GM12878 (cell line): ENCODE measurements at regions not wholly inside any gene's neighbourhood (a gene's known extent, or its start where the extent isn't known, plus 50 kb on each side); places are given as distances from the start of the nearest gene placed in this dataset.

Experiments
- ATAC-seq: fragments of 200-7000 bp; cut with Tn5 transposase; 3 replicates; pipeline ENCODE4 v1.9.1; 2020; ENCODE audit warnings: mild to moderate bottlenecking, moderate library complexity
- BruUV-seq: library from RNA; stranded (reverse); fragments of 400-500 nt; replicated peaks from 2 replicates; lab custom pipeline; 2021; lab: Mats Ljungman, UMichigan
- CTCF ChIA-PET: fragments of 300-600 bp; sonication (Branson Sonifier 250); formaldehyde crosslinking; extraction: SDS; loops from one replicate; lab custom pipeline; 2021; ENCODE audit warnings: inconsistent platforms; lab: Yijun Ruan, JAX
- POLR2A ChIA-PET: fragments of 350-600 bp; formaldehyde crosslinking; extraction: SDS; loops from one replicate; lab custom pipeline; 2021; ENCODE audit warnings: inconsistent platforms; lab: Charles Lee
- RAD21 ChIA-PET: fragments of 300-600 bp; sonication (Branson Sonifier 250); formaldehyde crosslinking; loops from one replicate; lab custom pipeline; 2023; ENCODE audit warnings: antibody characterized with exemption; ENCODE audit not compliant: unreplicated experiment; lab: Charles Lee
- SMC1A ChIA-PET: fragments of 300-600 bp; sonication (Branson Sonifier 250); formaldehyde crosslinking; loops from one replicate; lab custom pipeline; 2023; ENCODE audit not compliant: unreplicated experiment, uncharacterized antibody; lab: Charles Lee
- DNase-seq: peaks from one replicate; pipeline ENCODE4 v3.0.0-alpha.2; 2011; ENCODE audit warnings: low read depth, low spot score
- FAIRE-seq: peaks from 3 replicates; lab custom pipeline; 2011; peaks lifted over from hg19 to GRCh38; lab: Jason Lieb, UNC
- H2AFZ ChIP-seq: 2 replicates; pipeline ENCODE4 v1.6.0; 2011; ENCODE audit warnings: low read depth, low read length, control low read depth; ENCODE audit not compliant: control insufficient read depth
- H3K27ac ChIP-seq: 2 replicates; pipeline ENCODE4 v1.5.1; 2011; ENCODE audit warnings: control low read depth; ENCODE audit not compliant: control insufficient read depth, insufficient read depth
- H3K27me3 ChIP-seq, 2 experiments: replicated peaks in 1 of 2; 2 replicates each; pipeline versions ENCODE4 v1.6.0 to v1.6.1; 2011; ENCODE audit warnings: low read length in 1 of 2; ENCODE audit not compliant: control insufficient read depth in 2 of 2, insufficient read depth in 2 of 2
- H3K36me3 ChIP-seq, 2 experiments: 2 replicates each; pipeline ENCODE4 v1.5.1; 2011; ENCODE audit warnings: low read length in 1 of 2; ENCODE audit not compliant: control insufficient read depth in 2 of 2, insufficient read depth in 2 of 2
- H3K4me1 ChIP-seq: 2 replicates; pipeline ENCODE4 v1.6.1; 2011; ENCODE audit warnings: mild to moderate bottlenecking, low read length, moderate library complexity, mixed read lengths; ENCODE audit not compliant: control insufficient read depth, insufficient read depth
- H3K4me2 ChIP-seq: 2 replicates; pipeline ENCODE4 v1.6.0; 2011; ENCODE audit warnings: control low read depth; ENCODE audit not compliant: control insufficient read depth, insufficient read depth
- H3K4me3 ChIP-seq: fragments of 200-600 bp; sonication (generic); 2 replicates; pipeline ENCODE4 v1.5.1; 2016
- H3K79me2 ChIP-seq: 2 replicates; pipeline ENCODE4 v1.6.0; 2011; ENCODE audit warnings: low read length; ENCODE audit not compliant: control insufficient read depth, insufficient read depth
- H3K9ac ChIP-seq: 2 replicates; pipeline ENCODE4 v1.8.0; 2011; ENCODE audit warnings: low read length, control low read depth, mixed read lengths; ENCODE audit not compliant: control insufficient read depth, insufficient read depth
- H3K9me3 ChIP-seq: replicated peaks from 3 replicates; pipeline ENCODE4 v1.5.1; 2011; ENCODE audit warnings: mild to moderate bottlenecking, low read length; ENCODE audit not compliant: control insufficient read depth, insufficient read depth
- H4K20me1 ChIP-seq: 2 replicates; pipeline ENCODE4 v1.6.0; 2011; ENCODE audit not compliant: control insufficient read depth, insufficient read depth
- BCL11A ChIP-seq: IDR thresholded peaks from 2 replicates; pipeline ENCODE4 v1.6.1; 2011; ENCODE audit warnings: low read depth, low read length
- BHLHE40 ChIP-seq, 2 experiments: fragments of 450-650 bp in 1 of 2; IDR thresholded peaks; 2 replicates each; pipeline ENCODE4 v1.6.1; 2011 to 2017; ENCODE audit warnings: low read depth in 2 of 2, borderline replicate concordance in 1 of 2, improper control_type of control experiment in 1 of 2, low read length in 1 of 2, mild to moderate bottlenecking in 1 of 2
- CHD4 ChIP-seq: fragments of 200-600 bp; sonication (generic); IDR thresholded peaks from 2 replicates; pipeline ENCODE4 v1.6.1; 2016; ENCODE audit warnings: mild to moderate bottlenecking
- ETV6 ChIP-seq, 2 experiments: fragments of 450-650 bp in 1 of 2; IDR thresholded peaks in 1 of 2; conservative IDR thresholded peaks in 1 of 2; 2 replicates each; pipeline ENCODE4 v1.6.1; 2014; ENCODE audit warnings: antibody characterized with exemption in 1 of 2, borderline replicate concordance in 1 of 2, low read depth in 1 of 2, mild to moderate bottlenecking in 1 of 2, moderate library complexity in 1 of 2
- EZH2 ChIP-seq: IDR thresholded peaks from 2 replicates; pipeline ENCODE4 v1.6.1; 2012; ENCODE audit warnings: low read depth, mild to moderate bottlenecking, control low read depth, inconsistent platforms, low read length, borderline replicate concordance; ENCODE audit not compliant: control insufficient read depth
- FOS ChIP-seq: IDR thresholded peaks from 3 replicates; pipeline ENCODE4 v1.6.1; 2011; ENCODE audit warnings: borderline replicate concordance; ENCODE audit not compliant: insufficient read length; ENCODE audit errors: extremely low read depth
- JUNB ChIP-seq: IDR thresholded peaks from 2 replicates; pipeline ENCODE4 v1.6.1; 2016; ENCODE audit warnings: antibody characterized with exemption, mild to moderate bottlenecking
- PAX5 ChIP-seq: IDR thresholded peaks from 2 replicates; pipeline ENCODE4 v1.6.1; 2011; ENCODE audit warnings: low read depth, low read length, borderline replicate concordance
- SMC3 ChIP-seq: IDR thresholded peaks from 2 replicates; pipeline ENCODE4 v1.6.1; 2011; ENCODE audit warnings: low read length, improper control_type of control experiment, borderline replicate concordance
- SUPT20H ChIP-seq: IDR thresholded peaks from 2 replicates; pipeline ENCODE4 v1.6.1; 2011; ENCODE audit warnings: low read depth, mild to moderate bottlenecking, low read length, moderate library complexity, borderline replicate concordance; ENCODE audit not compliant: control insufficient read depth
- SUZ12 ChIP-seq: fragments of 200-600 bp; sonication (generic); IDR thresholded peaks from one replicate; pipeline ENCODE4 v1.6.1; 2018; ENCODE audit warnings: antibody characterized with exemption, mild to moderate bottlenecking; ENCODE audit not compliant: unreplicated experiment
- ZNF622 ChIP-seq: fragments of 450-650 bp; IDR thresholded peaks from 2 replicates; pipeline ENCODE4 v1.6.1; 2017; ENCODE audit warnings: mild to moderate bottlenecking, inconsistent platforms
- WGBS: methylation state at CpG from one replicate; pipeline ENCODE4 v1.1.6; 2016; ENCODE audit warnings: low lambda C conversion rate; ENCODE audit not compliant: insufficient replicate concordance, insufficient coverage; ENCODE audit errors: missing lambda C conversion rate; 5-methylcytosine and 5-hydroxymethylcytosine counted together
- in situ Hi-C: fragments of 300-500 bp; cut with MboI; formaldehyde crosslinking; loops from 9 replicates; pipeline ENCODE4 v1.14.3; 2018; ENCODE audit warnings: mixed read lengths
- intact Hi-C: fragments of 100-400 bp; cut with micrococcal nuclease; formaldehyde crosslinking; loops from one replicate; pipeline ENCODE4 v1.14.2; 2022; ENCODE audit not compliant: unreplicated experiment
- TF ChIP-seq, protein P1 (sequence below): fragments of 150-350 bp; IDR thresholded peaks from 2 replicates; pipeline ENCODE4 v1.6.1; 2014; ENCODE audit warnings: mild to moderate bottlenecking, low read depth, low read length

- WGBS: 45% methylated on average over 2 of the region's 2 CpGs
- FAIRE-seq (no peak), ATAC-seq (no peak), DNase-seq (no peak)
- no peak overlapping the region for H2AFZ ChIP-seq
- ChIA-PET CTCF (no interaction called here), SMC1A (interaction anchor here (1.5 kb wide), 1 partner anchor 11 kb away, joined by 5 read pairs; no protein-coding TSS in a partner anchor), POLR2A (interaction anchor here (0.7 kb wide), 1 partner anchor 106 kb away, joined by 3 read pairs; no protein-coding TSS in a partner anchor), RAD21 (interaction anchor here (1.0 kb wide), 1 partner anchor 13 kb away, joined by 3 read pairs; no protein-coding TSS in a partner anchor)
- in situ Hi-C loops (no loop called here), intact Hi-C loops (no loop called here)
- H4K20me1 ChIP-seq: no peaks in the 10 kb centered on the region
- no peaks in the 10 kb centered on the region for H3K79me2 ChIP-seq
- no peak overlapping the region for H3K4me2 ChIP-seq
- no peaks in the 10 kb centered on the region for H3K27me3 ChIP-seq
- H3K9me3 ChIP-seq: no peaks in the 10 kb centered on the region
- H3K27ac ChIP-seq: no peak overlapping the region
- H3K36me3 ChIP-seq: no peaks in the 10 kb centered on the region
- no peak overlapping the region for H3K4me3 ChIP-seq
- BruUV-seq: no TSS peak
- no peak overlapping the region for H3K9ac ChIP-seq
- no peaks in the 10 kb centered on the region for H3K4me1 ChIP-seq
- TF ChIP-seq SUZ12 (no peak), CHD4 (no peak), ETV6 (conservative IDR thresholded peaks at IDR 0.05 in 1 of 2, IDR thresholded peaks at IDR 0.05 in 1 of 2; ENCODE audit: borderline replicate concordance in 1 of 2, low read depth in 1 of 2) (no peak), FOS (no peak)
- TF ChIP-seq, all 136 proteins: peak for 0
Measured at GRCh38 chr4:115376866-115377265, 263.4 kb upstream of the NDST4 start.

GRCh38 chr4:115374621-115375020, 261.2 kb upstream of the NDST4 start:
- WGBS: 44% methylated on average over 4 of the region's 4 CpGs
- BruUV-seq: no TSS peak

More at GRCh38 chr4:115374621-115375020, 261.2 kb upstream of the NDST4 start:
- ChIA-PET SMC1A (no interaction called here), CTCF (no interaction called here), POLR2A (no interaction called here), RAD21 (no interaction called here)
- DNase-seq: no peak
- Histone ChIP-seq H3K79me2 (no peaks in the 10 kb centered on the region), H3K27me3 (no peaks in the 10 kb centered on the region), H3K9me3 (no peaks in the 10 kb centered on the region), H3K4me3 (no peak overlapping the region), H3K27ac (no peak overlapping the region), H3K9ac (no peak overlapping the region), H4K20me1 (no peaks in the 10 kb centered on the region), H2AFZ (no peak overlapping the region), H3K4me1 (no peaks in the 10 kb centered on the region), H3K4me2 (no peak overlapping the region), H3K36me3 (no peaks in the 10 kb centered on the region)
- TF ChIP-seq JUNB (no peak), SUPT20H (no peak), PAX5 (no peak), SUZ12 (no peak), SMC3 (no peak), BCL11A (no peak), BHLHE40 (IDR thresholded peaks at IDR 0.05; ENCODE audit: borderline replicate concordance in 1 of 2, low read depth in 2 of 2, low read length in 1 of 2) (no peak), ZNF622 (no peak), EZH2 (no peak)
- TF ChIP-seq, protein P1, sequence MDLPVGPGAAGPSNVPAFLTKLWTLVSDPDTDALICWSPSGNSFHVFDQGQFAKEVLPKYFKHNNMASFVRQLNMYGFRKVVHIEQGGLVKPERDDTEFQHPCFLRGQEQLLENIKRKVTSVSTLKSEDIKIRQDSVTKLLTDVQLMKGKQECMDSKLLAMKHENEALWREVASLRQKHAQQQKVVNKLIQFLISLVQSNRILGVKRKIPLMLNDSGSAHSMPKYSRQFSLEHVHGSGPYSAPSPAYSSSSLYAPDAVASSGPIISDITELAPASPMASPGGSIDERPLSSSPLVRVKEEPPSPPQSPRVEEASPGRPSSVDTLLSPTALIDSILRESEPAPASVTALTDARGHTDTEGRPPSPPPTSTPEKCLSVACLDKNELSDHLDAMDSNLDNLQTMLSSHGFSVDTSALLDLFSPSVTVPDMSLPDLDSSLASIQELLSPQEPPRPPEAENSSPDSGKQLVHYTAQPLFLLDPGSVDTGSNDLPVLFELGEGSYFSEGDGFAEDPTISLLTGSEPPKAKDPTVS: no peak
- no peak for FAIRE-seq
- no peak for ATAC-seq
- in situ Hi-C loops (no loop called here), intact Hi-C loops (no loop called here)
